GM21786 (cell line): ENCODE measurements at regions not wholly inside any gene's neighbourhood (a gene's known extent, or its start where the extent isn't known, plus 50 kb on each side); places are given as distances from the start of the nearest gene placed in this dataset.

Source experiments
- ATAC-seq: cut with Tn5 transposase; IDR thresholded peaks from one replicate; pipeline ENCODE4 v1.9.1; 2021; ENCODE audit not compliant: unreplicated experiment

DNA sequence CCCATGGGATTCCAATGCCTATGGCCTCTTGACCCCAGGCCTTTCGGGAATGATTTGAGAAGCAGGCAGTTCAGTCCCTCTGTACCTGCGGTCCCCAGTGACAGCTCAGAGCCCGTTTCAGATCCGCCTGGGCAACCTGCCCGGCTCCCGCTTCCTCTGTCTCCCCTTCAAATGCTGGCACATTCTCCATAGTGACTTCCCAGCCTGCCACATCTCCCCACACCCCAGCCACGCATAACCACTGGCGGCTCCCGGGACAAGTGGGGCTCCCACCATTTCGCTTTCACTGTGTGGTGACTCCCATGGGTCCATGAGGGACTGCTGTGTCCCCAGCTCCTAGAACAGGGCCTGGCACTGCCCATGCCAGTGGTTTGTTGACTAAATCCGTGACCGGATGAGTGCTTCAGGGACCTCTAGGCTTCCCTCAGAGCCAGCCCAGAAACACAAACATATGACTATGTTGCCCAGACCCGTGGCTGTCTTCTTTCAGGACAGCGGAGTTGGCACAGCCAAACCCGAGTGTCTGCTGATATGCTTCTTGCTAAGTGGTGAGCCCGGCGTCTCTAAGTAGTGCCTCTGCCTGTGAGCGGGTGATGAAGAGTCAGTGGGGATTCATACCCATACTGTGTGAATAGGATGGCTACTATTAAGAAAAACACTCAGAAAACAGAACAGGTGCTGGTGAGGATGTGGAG, 91.2 kb downstream of the GLI2 start:
- ATAC-seq = no peak

- ATAC-seq = no peak
Measured at GRCh38 chr2:120828066-120828465, 92.4 kb downstream of the GLI2 start.

DNA sequence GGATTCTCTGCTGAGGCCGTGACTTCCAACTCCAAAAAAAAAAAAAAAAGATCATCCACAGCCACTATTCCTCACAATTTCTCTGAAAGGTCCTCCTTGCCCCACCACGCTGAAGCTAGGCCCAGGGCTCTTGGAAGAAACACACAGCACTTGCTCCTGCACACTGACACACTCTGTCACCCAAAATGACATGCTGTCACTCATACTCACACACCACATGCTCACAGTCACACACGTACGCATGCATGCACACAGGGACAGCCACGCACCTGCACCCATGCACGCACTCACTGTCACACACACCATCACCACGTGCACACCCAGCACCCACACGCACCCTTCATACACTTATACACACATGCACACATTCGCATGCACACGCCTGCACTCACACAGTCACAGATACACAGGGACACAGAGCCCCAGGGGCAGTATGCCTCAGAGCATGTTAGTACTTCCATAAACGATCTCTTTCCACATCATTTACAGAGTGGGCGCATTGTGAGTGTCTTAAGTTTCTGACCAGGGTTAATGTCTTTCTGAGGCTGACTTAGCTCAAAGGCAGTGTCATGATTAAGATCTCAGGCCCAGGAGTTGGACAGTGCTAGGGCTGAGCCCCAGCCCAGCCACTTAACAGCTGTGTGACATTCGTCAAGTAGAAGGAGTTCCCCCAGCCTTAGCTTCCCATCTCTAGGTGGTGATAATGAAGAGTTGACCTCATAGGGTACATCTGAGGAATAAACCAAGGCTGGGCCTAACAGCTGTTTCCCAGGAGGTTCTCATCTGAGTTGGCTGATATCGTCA, 93.4 kb downstream of the GLI2 start:
- ATAC-seq = no peak

DNA sequence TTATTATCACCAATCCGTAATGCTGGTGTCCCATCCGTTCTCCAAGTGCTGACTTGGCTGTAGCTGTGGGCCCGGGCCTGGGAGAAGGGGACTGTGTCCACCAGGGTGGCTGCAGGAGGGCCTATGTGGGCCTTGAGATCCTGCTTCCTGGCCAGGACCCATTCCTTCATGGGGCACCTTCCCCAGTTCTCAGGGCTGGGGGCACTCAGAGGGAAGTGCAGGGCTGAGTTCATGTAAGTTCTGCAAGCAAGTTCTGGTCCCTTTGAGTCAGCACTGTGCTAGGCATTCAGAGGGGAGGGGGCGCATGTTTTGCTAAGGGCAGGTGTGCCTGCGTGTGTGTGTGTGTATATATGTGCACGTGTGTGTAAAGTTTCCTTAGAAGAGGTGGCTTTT, 94.0 kb downstream of the GLI2 start:
- no peak for ATAC-seq

- ATAC-seq = no peak
Measured at GRCh38 chr2:120830096-120830830, 94.6 kb downstream of the GLI2 start.

GRCh38 chr2:120831086-120831485, 95.4 kb downstream of the GLI2 start:
- no peak for ATAC-seq

GRCh38 chr2:120831891-120832290, 96.2 kb downstream of the GLI2 start:
- no peak for ATAC-seq

DNA sequence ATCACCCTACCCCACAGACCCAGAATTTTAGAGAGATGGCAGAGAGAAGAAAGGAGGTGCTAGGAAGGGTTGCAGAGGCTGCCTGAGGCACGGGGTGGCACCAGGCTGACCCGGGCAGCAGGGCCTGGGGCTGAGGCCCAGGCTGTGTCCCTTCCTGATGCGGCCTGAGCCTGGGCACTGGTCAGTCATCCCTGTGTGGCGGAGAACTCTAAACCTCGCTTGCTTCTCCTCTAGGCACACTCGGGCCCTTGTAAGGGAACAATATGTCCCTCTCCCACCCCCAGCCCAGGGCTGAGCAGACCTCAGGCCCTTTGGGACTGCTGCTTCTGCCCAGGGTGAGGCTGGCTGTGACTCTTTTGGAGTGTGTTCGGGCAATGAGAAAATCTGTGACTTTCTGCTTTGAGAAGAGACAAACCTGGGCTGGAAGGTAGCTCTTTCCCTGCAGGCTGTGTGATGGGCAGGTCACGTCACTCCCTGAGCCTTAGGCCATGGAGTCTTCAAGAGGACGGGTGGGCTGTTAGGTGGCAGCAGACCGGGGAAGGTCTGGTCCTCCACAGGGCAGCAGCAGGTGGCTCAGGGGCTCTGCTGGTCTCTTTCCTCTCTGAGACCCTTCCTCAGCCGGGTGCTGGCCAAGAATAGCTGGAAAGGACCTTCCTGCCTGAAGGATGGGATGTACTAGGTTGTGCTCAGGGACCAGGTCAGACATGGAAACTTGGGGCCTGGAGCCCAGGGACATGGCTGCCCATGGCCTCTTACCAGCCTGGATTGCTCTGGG, 96.8 kb downstream of the GLI2 start:
- ATAC-seq = no peak

GRCh38 chr2:120833127-120833675, 97.5 kb downstream of the GLI2 start:
- no peak for ATAC-seq

- ATAC-seq = no peak
Measured at GRCh38 chr2:120834206-120834605, 98.5 kb downstream of the GLI2 start.

DNA sequence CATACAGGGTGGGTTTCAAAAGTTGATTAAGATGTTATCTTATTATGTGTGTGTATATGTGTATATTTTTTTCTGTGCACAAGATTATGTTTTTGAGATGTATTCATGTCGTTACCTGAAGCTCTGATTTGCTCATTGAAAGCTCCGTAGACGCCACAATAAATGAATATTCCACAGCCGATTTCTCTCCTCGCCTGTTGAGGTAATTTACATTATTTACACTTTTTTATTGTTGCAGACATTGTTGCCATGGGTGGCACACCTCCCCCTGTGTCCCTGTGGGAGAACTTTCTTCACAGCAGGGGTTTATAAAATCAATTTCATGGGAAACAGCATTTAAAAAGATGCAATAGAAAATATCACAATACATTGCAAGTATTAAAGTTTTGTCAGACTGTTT, 100.6 kb downstream of the GLI2 start:
- no peak for ATAC-seq

- ATAC-seq = no peak
Measured at GRCh38 chr2:120840795-120841487, 105.3 kb downstream of the GLI2 start.

- ATAC-seq = no peak
Measured at GRCh38 chr2:120842456-120843439, 107.1 kb downstream of the GLI2 start.

DNA sequence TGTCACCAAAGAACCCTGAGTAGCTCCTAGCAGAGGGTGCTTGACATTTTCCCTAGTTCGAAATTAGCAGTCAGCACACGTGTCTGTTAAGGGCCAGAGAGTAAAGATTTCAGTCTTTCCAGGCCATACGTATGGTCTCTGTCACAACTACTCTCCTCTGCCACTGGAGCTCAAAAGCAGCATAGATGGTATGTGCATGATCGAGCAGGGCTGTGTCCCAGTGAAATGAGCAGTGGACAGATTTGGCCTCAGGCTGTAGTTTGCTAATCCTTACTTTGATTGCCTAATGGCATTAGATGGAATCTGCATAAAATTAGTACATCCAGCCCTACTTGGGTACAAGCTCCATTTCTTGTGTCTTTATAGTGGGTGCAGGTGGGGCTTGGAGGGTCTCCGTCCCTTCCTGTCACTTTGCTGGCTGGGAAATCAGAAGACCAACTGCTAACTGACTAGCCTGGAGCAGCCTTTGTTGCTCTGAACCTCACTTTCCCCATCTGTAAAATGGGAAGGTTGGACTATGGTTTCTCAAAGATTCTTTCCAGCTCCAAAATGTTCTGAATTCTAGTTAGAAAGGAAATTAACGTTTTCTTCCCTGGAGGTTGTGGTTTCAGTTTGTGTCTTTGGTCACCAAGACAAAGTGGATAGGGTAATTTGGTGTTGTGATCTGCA, 108.5 kb downstream of the GLI2 start:
- ATAC-seq = no peak

- ATAC-seq = no peak
Measured at GRCh38 chr2:120845277-120845676, 109.6 kb downstream of the GLI2 start.

- no peak for ATAC-seq
Measured at GRCh38 chr2:120846406-120847095, 110.9 kb downstream of the GLI2 start.

GRCh38 chr2:120847700-120848321, 112.1 kb downstream of the GLI2 start:
- ATAC-seq = no peak
